ENCODE measurements at regions not wholly inside any gene's neighbourhood (a gene's known extent, or its start where the extent isn't known, plus 50 kb on each side); places are given as distances from the start of the nearest gene placed in this dataset.
"Not testable (repeated sequence)": the region's sequence is repeated elsewhere in the genome, so short reads cannot be mapped to it uniquely, and the experiment has no call there.

GRCh38 chr12:116327992-116328391 lies 50.5 kb upstream of the MED13L start:
- FAIRE-seq; H3K4me1 ChIP-seq (ENCODE audit: control insufficient read depth, extremely low read depth, insufficient read depth, low read length); H3K9ac ChIP-seq (ENCODE audit: control insufficient read depth, extremely low read depth, insufficient read depth, low read length); H3K79me2 ChIP-seq (ENCODE audit: control insufficient read depth, insufficient read depth, low read length); dilution Hi-C loops (cut with MboI; ENCODE audit: extremely low pct_ligation_motif_present, low sequenced_read_pairs); H3K4me3 ChIP-seq (ENCODE audit: control insufficient read depth in 2 of 3, extremely low read depth in 1 of 3, insufficient read depth in 2 of 3, low read depth in 1 of 3, low read length in 3 of 3); H3K4me2 ChIP-seq (ENCODE audit: control insufficient read depth, extremely low read depth, insufficient read depth, low read depth, low read length); H2AFZ ChIP-seq (ENCODE audit: control insufficient read depth, low read length); H3K27ac ChIP-seq (ENCODE audit: control insufficient read depth, insufficient read depth, low read length); H3K27me3 ChIP-seq (ENCODE audit: control insufficient read depth, extremely low read depth, insufficient read depth, low read length); DNase-seq (ENCODE audit: low read depth, low spot score); H3K9me3 ChIP-seq (ENCODE audit: control insufficient read depth, low read depth, low read length); H3K9me1 ChIP-seq (ENCODE audit: control insufficient read depth, extremely low read depth, insufficient read depth, low read length); H3K36me3 ChIP-seq (ENCODE audit: control insufficient read depth in 2 of 2, extremely low read depth in 1 of 2, insufficient read depth in 2 of 2, low read length in 2 of 2); H4K20me1 ChIP-seq (ENCODE audit: control insufficient read depth, extremely low read depth, insufficient read depth, low read length): not testable (repeated sequence)

- TF ChIP-seq EZH2 (IDR thresholded peaks at IDR 0.05; ENCODE audit: low read length) (no peak), CTCF (optimal IDR thresholded peaks at IDR 0.05 in 1 of 3, IDR thresholded peaks at IDR 0.05 in 1 of 3, conservative IDR thresholded peaks at IDR 0.05 in 1 of 3; ENCODE audit: extremely low read depth in 1 of 3, insufficient read depth in 2 of 3, low read length in 3 of 3) (no peak)
- Histone ChIP-seq H3K27ac (ENCODE audit: control insufficient read depth, insufficient read depth, low read length) (no peak overlapping the region), H3K36me3 (ENCODE audit: control insufficient read depth in 2 of 2, extremely low read depth in 1 of 2, insufficient read depth in 2 of 2, low read length in 2 of 2) (no peaks in the 10 kb centered on the region), H4K20me1 (ENCODE audit: control insufficient read depth, extremely low read depth, insufficient read depth, low read length) (no peaks in the 10 kb centered on the region), H3K9ac (ENCODE audit: control insufficient read depth, extremely low read depth, insufficient read depth, low read length) (no peak overlapping the region), H3K79me2 (ENCODE audit: control insufficient read depth, insufficient read depth, low read length) (no peaks in the 10 kb centered on the region), H3K27me3 (ENCODE audit: control insufficient read depth, extremely low read depth, insufficient read depth, low read length) (no peaks in the 10 kb centered on the region), H2AFZ (ENCODE audit: control insufficient read depth, low read length) (no peak overlapping the region), H3K4me1 (ENCODE audit: control insufficient read depth, extremely low read depth, insufficient read depth, low read length) (no peaks in the 10 kb centered on the region), H3K4me2 (ENCODE audit: control insufficient read depth, extremely low read depth, insufficient read depth, low read depth, low read length) (no peak overlapping the region), H3K9me1 (ENCODE audit: control insufficient read depth, extremely low read depth, insufficient read depth, low read length) (no peaks in the 10 kb centered on the region), H3K4me3 (ENCODE audit: control insufficient read depth in 2 of 3, extremely low read depth in 1 of 3, insufficient read depth in 2 of 3, low read depth in 1 of 3, low read length in 3 of 3) (no peak overlapping the region), H3K9me3 (ENCODE audit: control insufficient read depth, low read depth, low read length) (no peaks in the 10 kb centered on the region)
- no peak for FAIRE-seq
- no peak for DNase-seq (ENCODE audit: low read depth, low spot score)
- dilution Hi-C loops (cut with MboI; ENCODE audit: extremely low pct_ligation_motif_present, low sequenced_read_pairs) = no loop called here
Measured at GRCh38 chr12:116331876-116332275, 54.4 kb upstream of the MED13L start.

- H3K27ac ChIP-seq (ENCODE audit: control insufficient read depth, insufficient read depth, low read length) = no peak overlapping the region
- no peak overlapping the region for H2AFZ ChIP-seq (ENCODE audit: control insufficient read depth, low read length)
- DNase-seq (ENCODE audit: low read depth, low spot score) = no peak
Measured at GRCh38 chr12:116332705-116333380, 55.4 kb upstream of the MED13L start.

More at GRCh38 chr12:116332705-116333380, 55.4 kb upstream of the MED13L start:
- dilution Hi-C loops (cut with MboI; ENCODE audit: extremely low pct_ligation_motif_present, low sequenced_read_pairs) = no loop called here
- Histone ChIP-seq H3K36me3 (ENCODE audit: control insufficient read depth in 2 of 2, extremely low read depth in 1 of 2, insufficient read depth in 2 of 2, low read length in 2 of 2) (no peaks in the 10 kb centered on the region), H3K27me3 (ENCODE audit: control insufficient read depth, extremely low read depth, insufficient read depth, low read length) (no peaks in the 10 kb centered on the region), H3K79me2 (ENCODE audit: control insufficient read depth, insufficient read depth, low read length) (no peaks in the 10 kb centered on the region), H3K9ac (ENCODE audit: control insufficient read depth, extremely low read depth, insufficient read depth, low read length) (no peak overlapping the region), H3K4me1 (ENCODE audit: control insufficient read depth, extremely low read depth, insufficient read depth, low read length) (no peaks in the 10 kb centered on the region), H3K4me3 (ENCODE audit: control insufficient read depth in 2 of 3, extremely low read depth in 1 of 3, insufficient read depth in 2 of 3, low read depth in 1 of 3, low read length in 3 of 3) (no peak overlapping the region), H3K9me1 (ENCODE audit: control insufficient read depth, extremely low read depth, insufficient read depth, low read length) (no peaks in the 10 kb centered on the region), H3K9me3 (ENCODE audit: control insufficient read depth, low read depth, low read length) (no peaks in the 10 kb centered on the region), H3K4me2 (ENCODE audit: control insufficient read depth, extremely low read depth, insufficient read depth, low read depth, low read length) (no peak overlapping the region), H4K20me1 (ENCODE audit: control insufficient read depth, extremely low read depth, insufficient read depth, low read length) (no peaks in the 10 kb centered on the region)
- no peak for FAIRE-seq
- TF ChIP-seq CTCF (optimal IDR thresholded peaks at IDR 0.05 in 1 of 3, IDR thresholded peaks at IDR 0.05 in 1 of 3, conservative IDR thresholded peaks at IDR 0.05 in 1 of 3; ENCODE audit: extremely low read depth in 1 of 3, insufficient read depth in 2 of 3, low read length in 3 of 3) = no peak
- no peak for TF ChIP-seq EZH2 (IDR thresholded peaks at IDR 0.05; ENCODE audit: low read length)
